T-helper 2 cell treated with Interferon-gamma antibody and Interleukin-4, amounts not matched to agents 100 ng/mL and 5 ng/mL, for 36 hours (primary cell): ENCODE measurements at regions not wholly inside any gene's neighbourhood (a gene's known extent, or its start where the extent isn't known, plus 50 kb on each side); places are given as distances from the start of the nearest gene placed in this dataset.
"Not testable (repeated sequence)": the region's sequence is repeated elsewhere in the genome, so short reads cannot be mapped to it uniquely, and the experiment has no call there.

Experiments used
- intact Hi-C: fragments of 100-400 bp; cut with micrococcal nuclease; formaldehyde crosslinking; loops from one replicate; pipeline ENCODE4 v1.15.1; 2023

DNA sequence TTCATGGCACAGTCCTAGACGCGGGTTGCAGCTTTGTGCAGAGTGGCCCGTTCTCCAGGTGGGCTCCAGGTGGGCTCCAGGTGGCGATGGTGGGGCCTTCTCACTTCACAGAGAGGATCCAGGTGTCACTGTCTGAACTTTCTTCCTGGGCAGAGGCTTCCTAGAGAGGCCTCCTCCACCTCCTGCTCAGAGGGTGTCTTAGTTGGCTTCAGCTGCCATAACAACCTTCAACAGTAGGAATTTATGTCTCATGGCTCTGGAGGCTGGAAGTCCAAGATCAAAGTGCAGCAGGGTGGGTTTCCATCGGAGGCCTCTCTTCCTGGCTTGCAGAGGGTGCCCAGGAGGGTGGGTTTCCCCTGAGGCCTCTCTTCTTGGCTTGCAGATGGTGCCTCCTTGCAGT lies 125.1 kb downstream of the GLRX3 start:
- intact Hi-C loops: no loop called here

DNA sequence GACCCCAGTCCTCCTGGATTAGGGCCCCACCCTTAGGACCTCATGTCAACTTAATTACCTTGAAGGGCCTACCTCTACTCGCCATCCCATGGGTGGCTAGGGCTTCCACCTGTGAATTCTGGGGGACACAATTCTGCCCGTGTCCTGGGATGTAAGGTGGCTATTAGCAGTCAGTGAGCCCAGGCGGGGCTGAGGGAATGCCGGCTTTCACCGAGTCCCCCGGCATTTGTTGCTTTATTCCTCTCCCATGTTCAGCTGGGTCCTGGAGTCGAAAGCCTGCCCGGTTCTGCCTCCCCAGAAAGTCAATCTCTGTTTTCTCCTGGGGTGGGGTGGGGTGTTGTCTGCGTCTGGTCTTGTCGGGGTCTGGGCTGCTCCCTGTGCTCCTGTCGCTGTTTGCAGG lies 125.6 kb downstream of the GLRX3 start:
- intact Hi-C loops: no loop called here

DNA sequence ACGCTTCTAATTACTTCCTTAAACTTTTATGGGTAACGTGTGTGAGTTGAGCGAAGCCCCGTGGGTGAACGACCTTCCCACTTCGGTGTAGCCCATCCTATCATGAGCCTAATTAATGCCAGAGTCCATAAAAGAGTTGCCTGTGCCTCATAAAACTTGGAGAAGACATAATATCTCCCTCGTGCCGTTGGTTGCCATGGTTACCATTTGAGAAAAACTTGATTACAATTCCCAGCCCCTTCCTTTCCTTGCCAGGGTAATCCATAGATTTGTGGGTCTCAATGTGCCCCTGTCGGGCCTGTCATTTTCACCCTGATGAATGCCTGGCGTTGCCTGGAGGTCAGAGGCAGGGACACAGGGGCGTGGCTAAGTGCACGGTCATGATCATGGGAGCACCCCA lies 127.1 kb downstream of the GLRX3 start:
- intact Hi-C loops: no loop called here

DNA sequence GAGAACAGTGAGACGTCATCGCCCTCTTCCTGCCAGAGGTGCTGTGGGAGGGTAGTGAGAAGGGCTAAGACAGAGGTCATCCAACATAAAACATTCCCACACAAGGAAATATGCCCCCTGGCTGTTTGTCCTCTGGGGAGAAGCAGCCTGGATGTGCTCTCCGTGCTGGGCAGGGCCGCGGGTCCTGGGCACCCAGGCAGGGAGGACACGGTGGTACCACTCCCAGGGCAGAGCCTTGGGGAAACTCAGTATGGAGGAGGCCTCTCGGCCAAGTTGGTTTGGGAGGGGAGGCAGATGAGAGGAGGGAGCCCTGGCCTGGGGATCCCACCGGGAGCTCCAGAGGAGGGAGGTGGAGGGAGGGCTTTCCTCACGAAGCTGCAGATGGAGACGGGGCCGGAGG lies 129.4 kb downstream of the GLRX3 start:
- intact Hi-C loops: no loop called here

DNA sequence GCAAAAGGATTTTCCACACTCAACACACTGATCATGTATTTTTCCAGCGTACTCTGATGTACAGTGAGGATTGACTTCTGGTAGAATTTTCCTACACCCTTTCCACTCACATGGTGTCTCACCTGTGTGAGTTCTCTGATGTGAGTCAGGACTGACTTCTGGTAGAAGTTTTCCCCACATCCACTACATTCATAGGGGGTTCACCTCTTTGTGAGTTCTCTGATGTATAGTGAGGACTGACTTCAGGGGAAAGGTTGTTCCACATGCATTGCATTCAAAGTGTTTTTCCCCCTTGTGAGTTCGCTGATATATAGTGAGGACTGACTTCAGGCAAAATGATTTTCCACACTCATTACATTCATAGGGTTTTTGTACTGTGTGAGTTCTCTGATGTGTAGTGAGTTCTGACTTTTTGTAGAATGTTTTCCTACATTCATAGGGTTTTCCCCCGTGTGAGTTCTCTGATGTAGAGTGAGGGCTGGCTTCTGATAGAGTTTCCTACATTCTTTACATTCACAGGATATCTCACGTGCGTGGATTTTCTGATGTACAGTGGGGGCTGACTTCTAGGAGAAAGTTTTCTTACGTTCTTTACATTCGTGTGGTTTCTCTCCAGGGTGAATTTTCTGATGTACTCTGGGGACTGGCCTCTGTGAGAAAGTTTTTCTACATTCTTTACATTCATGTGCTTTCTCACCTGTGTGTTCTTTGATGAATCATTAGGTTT lies 146.5 kb downstream of the GLRX3 start:
- intact Hi-C loops: no loop called here

DNA sequence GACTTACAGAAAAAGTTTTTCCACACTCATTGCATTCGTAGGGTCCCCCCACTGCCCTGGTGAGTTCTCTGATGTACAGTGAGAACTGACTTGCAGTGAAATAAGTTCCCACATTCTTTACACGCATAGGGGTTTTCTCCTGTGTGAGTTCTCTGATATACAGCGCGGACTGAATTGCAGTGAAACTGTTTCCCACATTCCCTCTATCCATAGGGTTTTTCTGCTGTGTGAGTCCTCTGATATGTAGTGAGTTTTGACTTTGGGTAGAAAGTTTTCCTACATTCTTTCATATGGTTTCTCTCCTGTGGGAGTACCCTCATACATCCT lies 147.0 kb downstream of the GLRX3 start:
- intact Hi-C loops: no loop called here

DNA sequence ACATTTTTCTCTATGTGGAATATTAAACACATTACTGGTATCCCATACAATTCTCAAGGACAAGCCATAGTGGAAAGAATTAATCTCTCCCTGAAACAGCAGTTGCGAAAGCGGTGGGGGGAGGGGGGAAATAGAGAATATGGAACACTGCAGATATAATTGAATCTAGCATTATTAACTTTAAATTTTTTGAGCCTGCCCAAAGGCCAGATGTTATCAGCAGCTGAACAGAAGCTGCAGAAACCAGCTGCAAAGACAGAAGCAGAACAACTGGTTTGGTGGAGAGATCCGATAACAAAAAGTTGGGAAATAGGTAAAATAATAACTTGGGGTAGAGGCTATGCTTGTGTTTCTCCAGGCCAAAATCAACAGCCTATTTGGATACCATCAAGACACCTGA lies 159.6 kb downstream of the GLRX3 start:
- intact Hi-C loops: not testable (repeated sequence)

DNA sequence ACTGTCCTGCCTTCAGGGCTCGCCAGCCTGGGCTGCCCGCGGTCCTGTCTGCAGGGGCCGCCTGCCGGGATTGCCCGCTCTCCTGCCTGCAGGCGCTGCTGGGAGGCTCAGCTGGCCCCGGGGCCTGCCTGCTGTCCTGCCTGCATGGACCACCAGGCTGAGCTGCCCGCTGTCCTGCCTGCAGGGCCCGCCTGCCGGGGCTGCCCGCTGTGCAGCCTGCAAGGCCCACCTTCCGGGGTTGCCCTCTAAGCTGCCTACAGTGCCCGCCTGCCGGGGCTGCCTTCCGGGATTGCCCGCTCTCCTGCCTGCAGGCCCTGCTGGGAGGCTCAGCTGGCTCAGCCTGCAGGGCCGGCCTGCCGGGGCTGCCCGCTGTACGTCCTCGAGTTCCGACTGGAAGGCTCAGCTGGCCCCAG lies 164.4 kb downstream of the GLRX3 start:
- intact Hi-C loops: loop anchor here (1.0 to 10.0 kb wide), 2 partner anchors 190 to 336 kb away; partner anchors contain the start of genes C10orf143 and EBF3

DNA sequence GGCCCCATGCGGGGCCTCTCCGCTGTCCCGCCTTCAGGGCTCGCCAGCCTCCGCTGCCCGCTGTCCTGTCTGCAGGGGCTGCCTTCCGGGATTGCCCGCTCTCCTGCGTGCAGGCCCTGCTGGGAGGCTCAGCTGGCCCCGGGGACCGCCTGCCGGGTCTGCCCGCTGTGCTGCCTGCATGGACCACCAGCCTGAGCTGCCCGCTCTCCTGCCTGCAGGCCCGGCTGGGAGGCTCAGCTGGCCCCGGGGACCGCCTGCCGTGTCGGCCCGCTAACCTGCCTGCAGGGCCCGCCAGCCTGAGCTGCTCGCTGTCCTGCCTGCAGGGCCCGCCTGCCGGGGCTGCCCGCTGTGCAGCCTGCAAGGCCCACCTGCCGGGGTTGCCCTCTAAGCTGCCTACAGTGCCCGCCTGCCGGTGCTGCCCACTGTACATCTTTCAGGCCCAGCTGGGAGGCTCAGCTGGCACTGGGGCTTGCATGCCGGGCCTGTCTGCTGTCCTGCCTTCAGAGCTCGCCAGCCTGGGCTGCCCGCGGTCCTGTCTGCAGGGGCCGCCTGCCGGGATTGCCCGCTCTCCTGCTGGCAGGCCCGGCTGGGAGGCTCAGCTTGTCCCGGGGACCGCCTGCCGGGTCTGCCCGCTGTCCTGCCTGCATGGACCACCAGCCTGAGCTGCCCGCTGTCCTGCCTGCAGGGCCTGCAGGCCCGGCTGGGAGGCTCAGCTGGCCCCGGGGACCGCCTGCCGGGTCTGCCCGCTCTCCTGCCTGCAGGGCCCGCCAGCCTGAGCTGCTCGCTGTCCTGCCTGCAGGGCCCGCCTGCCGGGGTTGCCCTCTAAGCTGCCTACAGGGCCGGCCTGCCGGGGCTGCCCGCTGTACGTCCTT lies 165.1 kb downstream of the GLRX3 start:
- intact Hi-C loops: loop anchor here (1.0 to 10.0 kb wide), 2 partner anchors 191 to 336 kb away; partner anchors contain the start of genes C10orf143 and EBF3

DNA sequence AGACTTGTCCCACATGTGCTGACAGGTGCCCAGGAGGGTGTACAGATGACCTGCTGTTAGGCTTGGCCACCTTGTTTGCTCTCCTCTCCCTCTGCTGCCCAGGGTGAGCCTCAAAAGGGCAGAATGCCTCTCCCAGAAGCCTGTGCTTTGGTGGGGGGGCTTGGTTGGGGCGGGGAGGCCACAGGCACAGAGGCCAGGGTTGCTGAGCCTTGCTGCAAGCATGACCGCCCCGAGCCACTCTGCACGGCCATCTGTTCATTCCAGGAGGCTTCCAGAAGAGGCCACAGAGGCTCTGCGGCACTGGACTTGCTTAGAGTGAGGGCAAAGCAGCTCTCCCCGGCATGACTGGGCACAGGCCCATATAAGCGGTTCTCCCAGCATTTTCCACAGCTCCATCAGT lies 190.8 kb downstream of the GLRX3 start:
- intact Hi-C loops: no loop called here

DNA sequence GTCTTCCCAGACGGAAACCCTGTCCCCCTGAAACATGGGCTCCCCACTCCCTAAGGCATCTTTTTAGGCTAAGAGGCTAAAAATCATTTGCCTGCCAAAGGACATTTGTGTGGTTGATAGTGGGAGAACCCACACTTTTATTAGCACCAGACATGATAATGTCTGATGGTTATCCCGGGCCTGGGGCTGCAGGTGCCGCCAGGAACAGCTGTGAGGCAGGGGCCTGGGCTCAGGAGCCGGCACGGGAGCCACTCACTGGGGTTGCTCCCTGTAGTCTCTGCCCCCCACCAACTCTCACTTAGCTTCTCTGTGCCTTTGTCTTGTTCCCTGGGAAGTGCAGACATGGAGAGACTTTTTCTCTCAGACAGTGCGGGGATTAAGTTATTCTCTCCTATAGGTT lies 193.6 kb downstream of the GLRX3 start:
- intact Hi-C loops: no loop called here

DNA sequence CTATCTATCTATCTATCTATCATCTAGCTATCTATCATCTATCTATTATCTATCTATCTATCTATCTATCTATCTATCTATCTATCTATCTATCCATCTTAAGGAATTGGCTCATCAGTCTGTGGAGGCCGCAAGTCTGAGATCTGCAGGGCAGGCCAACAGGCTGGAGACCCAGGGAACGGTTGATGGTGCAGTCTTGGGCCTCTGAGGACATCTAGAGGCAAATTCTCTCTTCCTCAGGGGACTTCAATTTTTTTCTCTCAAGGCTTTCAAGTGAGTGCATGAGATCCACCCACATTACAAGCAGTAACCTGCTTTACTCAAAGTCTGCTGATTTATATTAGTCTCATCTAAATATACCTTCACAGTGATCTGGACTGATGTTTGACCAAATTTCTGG lies 197.0 kb downstream of the GLRX3 start:
- intact Hi-C loops: loop anchor here (1.0 kb wide), 1 partner anchor 143 kb away; no protein-coding TSS in a partner anchor

DNA sequence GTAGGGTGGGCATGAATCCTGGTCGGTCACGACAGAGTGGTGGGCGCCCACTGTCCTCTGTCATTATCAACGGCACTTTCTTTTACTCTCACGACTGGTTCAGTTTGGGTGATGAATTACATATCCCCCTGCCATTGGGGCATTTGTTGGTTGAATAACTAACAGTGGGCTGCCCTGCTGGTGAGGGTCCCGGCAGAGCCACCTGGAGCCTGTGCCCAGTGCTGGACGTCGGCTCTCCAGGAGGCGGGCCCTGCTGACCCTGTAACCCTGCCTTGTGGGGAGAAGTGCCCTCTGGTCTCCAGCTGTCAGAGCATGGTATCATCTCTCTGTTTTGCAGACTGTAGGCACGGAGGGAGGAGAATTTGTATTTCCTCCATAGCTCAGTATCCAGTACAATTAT lies 199.1 kb downstream of the GLRX3 start:
- intact Hi-C loops: no loop called here

DNA sequence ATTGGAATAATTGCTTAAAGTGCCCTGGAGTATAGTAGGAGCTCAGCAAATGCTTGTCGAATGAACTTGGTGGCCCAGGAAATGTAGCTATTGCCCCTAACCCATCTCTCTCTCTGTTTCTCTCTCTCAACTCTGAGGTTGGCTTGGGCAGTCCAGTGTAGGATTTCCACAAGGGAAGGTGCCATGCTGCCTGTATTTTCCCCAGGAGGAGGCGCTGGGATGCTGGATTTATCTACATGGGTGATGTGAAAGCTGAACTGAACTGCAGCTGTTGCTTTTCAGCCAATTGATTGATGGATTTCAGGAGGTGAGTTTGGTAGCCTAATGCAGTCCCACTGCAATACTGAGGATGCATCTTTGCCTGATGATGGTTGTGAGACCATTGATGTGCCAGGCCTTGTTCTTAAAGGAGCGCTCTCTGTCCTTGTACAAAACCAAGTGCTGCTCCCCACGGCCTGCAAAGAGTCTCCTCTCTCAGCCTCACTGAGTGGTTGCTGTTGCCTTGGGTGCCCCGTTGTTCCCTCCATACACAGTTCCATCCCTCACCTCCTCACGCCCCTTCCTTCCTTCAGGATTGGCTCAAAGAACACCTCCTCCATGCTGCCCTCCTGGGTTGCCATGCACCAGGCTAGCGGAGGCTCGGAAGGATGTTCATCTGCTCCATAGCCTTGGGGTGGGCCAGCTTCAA lies 200.6 kb downstream of the GLRX3 start:
- intact Hi-C loops: no loop called here

DNA sequence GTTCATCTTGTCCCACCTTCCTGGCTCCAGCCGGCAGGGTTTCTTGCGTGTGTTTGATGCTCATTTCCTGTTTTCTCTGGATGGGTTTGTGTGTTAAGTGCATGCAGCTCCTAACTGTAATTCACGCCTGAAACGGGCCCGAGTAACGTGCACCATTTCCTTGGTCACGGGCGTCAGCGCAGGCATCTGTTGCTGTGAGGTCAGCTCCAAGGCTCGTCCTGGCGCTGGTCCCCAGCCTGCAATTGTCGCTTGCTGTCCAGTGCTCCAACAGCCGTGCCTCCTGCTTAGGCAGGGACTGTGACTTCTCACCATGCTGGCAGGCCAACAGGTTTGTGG lies 201.1 kb downstream of the GLRX3 start:
- intact Hi-C loops: no loop called here

DNA sequence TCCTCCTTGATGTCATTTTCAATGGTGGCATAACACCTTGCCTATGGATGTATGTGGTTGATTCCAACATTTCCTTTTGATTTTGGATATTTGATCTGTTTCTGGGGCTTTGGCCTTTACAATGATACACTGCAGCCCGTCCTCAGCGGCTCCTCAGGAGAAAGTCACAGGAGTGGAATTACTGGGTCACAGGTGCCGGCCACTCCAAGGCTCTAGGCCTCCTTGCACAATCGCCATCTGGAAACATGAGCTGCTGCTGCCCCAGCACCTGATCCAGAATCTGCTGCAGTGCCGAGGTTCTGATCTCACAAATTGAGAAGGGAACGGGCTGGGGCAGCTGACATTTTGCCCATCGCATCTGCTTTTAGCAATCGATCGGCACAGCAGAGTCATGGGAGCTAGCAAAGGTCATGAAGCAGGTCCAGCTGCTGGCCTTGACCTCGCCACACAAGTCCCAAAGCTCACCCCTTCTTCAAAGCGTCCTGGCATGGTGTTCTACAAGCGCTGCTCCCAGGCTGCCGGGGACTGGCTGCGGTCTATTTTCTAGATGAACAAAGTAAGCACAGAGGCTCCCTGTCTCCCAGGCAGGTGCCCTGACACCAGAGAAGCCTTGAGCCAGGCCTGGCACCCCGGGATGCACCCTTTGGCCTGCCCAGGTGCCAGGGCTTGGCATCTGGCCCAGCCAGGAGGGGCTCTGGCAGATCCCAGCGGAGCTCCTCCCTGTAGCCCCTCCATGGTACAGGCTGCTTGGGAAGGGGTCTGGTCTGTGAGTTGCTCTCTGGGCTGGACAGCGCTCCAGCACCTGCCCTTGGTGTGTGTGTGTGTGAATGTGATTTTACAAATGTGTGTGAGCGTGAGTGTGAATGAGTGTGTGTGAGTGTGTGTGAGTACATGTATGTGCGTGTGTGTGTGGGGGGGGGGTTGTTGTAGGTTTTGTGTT lies 201.8 kb downstream of the GLRX3 start:
- intact Hi-C loops: no loop called here

DNA sequence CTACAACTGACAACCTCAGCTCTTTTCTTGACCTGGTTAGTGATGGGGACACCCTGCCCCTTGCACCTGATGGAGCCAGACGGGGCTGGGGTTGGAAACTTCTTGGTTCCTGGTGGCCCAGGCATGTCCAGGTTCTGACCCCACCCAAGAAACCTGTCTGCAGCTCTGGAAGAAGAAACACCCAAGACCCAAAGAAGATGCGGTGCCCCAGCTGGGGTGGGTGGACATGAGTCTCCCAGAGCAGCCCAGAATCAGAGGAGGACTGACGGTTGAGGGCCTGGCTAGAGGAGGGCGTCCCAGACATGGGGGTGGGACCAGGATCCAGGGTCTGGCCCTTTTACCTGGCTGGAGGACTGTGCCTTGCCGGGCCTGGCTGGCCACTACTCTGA lies 202.4 kb downstream of the GLRX3 start:
- intact Hi-C loops: no loop called here

DNA sequence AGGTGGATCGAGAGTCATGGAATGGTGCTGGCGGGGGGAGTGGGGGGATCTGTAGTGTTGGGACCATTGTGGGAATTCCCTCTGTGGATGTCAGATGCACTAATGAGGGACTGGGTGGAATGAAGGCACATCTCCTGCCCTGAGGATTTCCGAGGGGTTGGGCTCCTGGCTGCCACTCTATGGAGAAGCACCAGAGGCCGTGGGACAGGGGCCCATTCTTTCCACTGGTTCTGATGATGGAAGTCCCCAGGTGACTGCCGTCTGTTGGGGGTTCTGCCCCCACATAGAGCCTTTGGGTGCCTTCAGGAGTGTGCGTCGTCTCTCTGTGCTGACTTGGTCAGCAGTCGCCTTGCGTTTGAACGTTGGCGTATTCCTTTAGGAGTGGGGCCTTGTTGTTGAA lies 202.9 kb downstream of the GLRX3 start:
- intact Hi-C loops: no loop called here

DNA sequence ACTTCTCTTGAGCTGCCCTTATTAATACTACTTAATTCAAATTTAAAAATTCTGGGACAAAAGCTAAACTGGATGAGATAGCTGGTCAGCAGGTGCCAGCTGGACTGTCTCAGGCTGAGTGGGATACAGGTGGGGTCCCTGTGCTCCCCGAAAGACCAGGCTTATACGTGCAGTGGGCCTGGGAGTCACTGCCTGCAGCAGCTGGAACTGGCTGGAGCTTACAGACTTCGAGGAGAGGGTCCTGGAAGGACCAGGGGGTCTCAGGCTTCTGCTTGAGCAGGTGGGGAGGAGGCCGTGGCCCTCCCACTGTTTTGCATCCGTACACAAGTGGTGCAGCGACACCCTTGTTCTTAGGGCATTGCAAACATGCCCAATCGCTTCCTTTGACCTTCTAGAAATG lies 203.7 kb downstream of the GLRX3 start:
- intact Hi-C loops: no loop called here

DNA sequence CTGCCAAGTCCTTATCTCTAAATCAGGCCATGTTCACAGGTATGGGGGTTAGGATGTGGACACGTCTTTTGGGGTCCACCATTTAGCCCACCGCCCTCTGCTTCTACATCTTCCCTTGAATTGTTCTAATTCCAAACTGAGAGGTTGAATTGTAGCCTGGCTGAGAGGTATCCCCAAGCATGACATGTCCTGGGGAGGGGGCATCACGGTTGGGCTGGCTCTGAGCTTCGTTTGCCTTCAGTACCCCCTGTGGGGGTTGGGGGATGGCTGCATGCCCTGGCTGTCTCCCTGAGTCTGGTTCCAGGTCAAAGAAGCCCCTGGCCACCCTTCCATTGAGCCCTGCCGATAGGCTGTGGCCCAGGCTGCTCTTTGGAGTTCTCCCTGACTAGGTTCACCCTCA lies 204.6 kb downstream of the GLRX3 start:
- intact Hi-C loops: no loop called here

DNA sequence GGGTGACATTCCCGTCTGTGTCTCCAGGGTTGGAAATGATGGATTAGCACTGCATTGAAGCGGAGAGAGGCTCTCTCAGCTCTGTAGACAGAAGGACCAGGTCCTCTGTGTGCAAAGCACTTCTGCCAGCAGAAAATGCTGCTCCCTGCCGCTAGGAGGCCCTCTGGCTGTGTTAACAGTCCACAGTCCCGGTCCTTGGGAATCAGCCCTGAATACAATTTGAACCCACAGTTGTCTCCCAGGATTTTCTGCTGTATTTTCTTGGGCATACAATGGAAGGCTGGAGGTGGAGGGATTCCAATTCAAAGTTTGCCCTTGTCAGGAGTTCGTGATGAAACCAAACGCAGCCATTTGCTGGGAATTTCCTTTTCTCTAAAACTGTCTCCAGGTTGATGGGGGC lies 205.2 kb downstream of the GLRX3 start:
- intact Hi-C loops: no loop called here
